ENCODE measurements at regions not wholly inside any gene's neighbourhood (a gene's known extent, or its start where the extent isn't known, plus 50 kb on each side); places are given as distances from the start of the nearest gene placed in this dataset.
A peak's percentile ranks its signal among the peaks of the same experiment; 100 is the strongest.

GRCh38 chr2:222993920-222994650 is 57.9 kb upstream of the KCNE4 start:
- H3K27me3 ChIP-seq, result no peaks in the 10 kb centered on the region
- TF ChIP-seq CTCF (IDR thresholded peaks at IDR 0.05) (no peak), POLR2A (IDR thresholded peaks at IDR 0.05) (no peak)
- DNase-seq, result peak; percentile 90
- H3K36me3 ChIP-seq (ENCODE audit: low read depth, missing control alignments), result no peaks in the 10 kb centered on the region
- 51 to 58% methylated on average over 8 of the region's 8 CpGs for WGBS, 2 donors
- peak overlapping the region; percentile 58 to 83 for H3K27ac ChIP-seq
- H3K4me1 ChIP-seq, result no peaks in the 10 kb centered on the region
- no peak overlapping the region for H3K4me3 ChIP-seq
- H3K9me3 ChIP-seq, result no peaks in the 10 kb centered on the region
- intact Hi-C loops (cut with DNase I; ENCODE audit: low total_unique reads), result no loop called here

- Histone ChIP-seq H3K4me1 (no peaks in the 10 kb centered on the region), H3K27ac (no peak overlapping the region), H3K4me3 (no peak overlapping the region), H3K36me3 (ENCODE audit: low read depth, missing control alignments) (no peaks in the 10 kb centered on the region), H3K27me3 (no peaks in the 10 kb centered on the region), H3K9me3 (no peaks in the 10 kb centered on the region)
- no peak for DNase-seq
- WGBS, 2 donors, result 91 to 100% methylated on average over 1 of the region's 1 CpG
- TF ChIP-seq POLR2A (IDR thresholded peaks at IDR 0.05) (no peak), CTCF (IDR thresholded peaks at IDR 0.05) (no peak)
- intact Hi-C loops (cut with DNase I; ENCODE audit: low total_unique reads), result no loop called here
Measured at GRCh38 chr2:222998459-222998858, 53.5 kb upstream of the KCNE4 start.

- Histone ChIP-seq H3K4me1 (no peaks in the 10 kb centered on the region), H3K9me3 (no peaks in the 10 kb centered on the region), H3K4me3 (no peak overlapping the region), H3K27ac (no peak overlapping the region), H3K36me3 (ENCODE audit: low read depth, missing control alignments) (no peaks in the 10 kb centered on the region), H3K27me3 (no peaks in the 10 kb centered on the region)
- WGBS, 2 donors, result 87 to 92% methylated on average over 12 of the region's 12 CpGs
- no peak for DNase-seq
- intact Hi-C loops (cut with DNase I; ENCODE audit: low total_unique reads), result no loop called here
- TF ChIP-seq POLR2A (IDR thresholded peaks at IDR 0.05), result no peak
- TF ChIP-seq CTCF (IDR thresholded peaks at IDR 0.05), result no peak
Measured at GRCh38 chr2:223000872-223001796, 50.9 kb upstream of the KCNE4 start.

- Histone ChIP-seq H3K4me3 (no peak overlapping the region), H3K36me3 (ENCODE audit: low read depth, missing control alignments) (no peaks in the 10 kb centered on the region), H3K27ac (no peak overlapping the region), H3K4me1 (no peaks in the 10 kb centered on the region), H3K27me3 (no peaks in the 10 kb centered on the region), H3K9me3 (no peaks in the 10 kb centered on the region)
- intact Hi-C loops (cut with DNase I; ENCODE audit: low total_unique reads), result no loop called here
- TF ChIP-seq CTCF (IDR thresholded peaks at IDR 0.05) (no peak), POLR2A (IDR thresholded peaks at IDR 0.05) (no peak)
- DNase-seq, result no peak
- 74 to 83% methylated on average over 3 of the region's 3 CpGs for WGBS, 2 donors
Measured at GRCh38 chr2:223001797-223002175, 50.2 kb upstream of the KCNE4 start.
